HG02885 (cell line): ENCODE measurements at regions not wholly inside any gene's neighbourhood (a gene's known extent, or its start where the extent isn't known, plus 50 kb on each side); places are given as distances from the start of the nearest gene placed in this dataset.
A peak's percentile ranks its signal among the peaks of the same experiment; 100 is the strongest.
"Not testable (repeated sequence)": the region's sequence is repeated elsewhere in the genome, so short reads cannot be mapped to it uniquely, and the experiment has no call there.

Source experiments
- ATAC-seq: cut with Tn5 transposase; IDR thresholded peaks from one replicate; pipeline ENCODE4 v1.9.1; 2021; ENCODE audit warnings: mild to moderate bottlenecking; ENCODE audit not compliant: unreplicated experiment, poor library complexity

DNA sequence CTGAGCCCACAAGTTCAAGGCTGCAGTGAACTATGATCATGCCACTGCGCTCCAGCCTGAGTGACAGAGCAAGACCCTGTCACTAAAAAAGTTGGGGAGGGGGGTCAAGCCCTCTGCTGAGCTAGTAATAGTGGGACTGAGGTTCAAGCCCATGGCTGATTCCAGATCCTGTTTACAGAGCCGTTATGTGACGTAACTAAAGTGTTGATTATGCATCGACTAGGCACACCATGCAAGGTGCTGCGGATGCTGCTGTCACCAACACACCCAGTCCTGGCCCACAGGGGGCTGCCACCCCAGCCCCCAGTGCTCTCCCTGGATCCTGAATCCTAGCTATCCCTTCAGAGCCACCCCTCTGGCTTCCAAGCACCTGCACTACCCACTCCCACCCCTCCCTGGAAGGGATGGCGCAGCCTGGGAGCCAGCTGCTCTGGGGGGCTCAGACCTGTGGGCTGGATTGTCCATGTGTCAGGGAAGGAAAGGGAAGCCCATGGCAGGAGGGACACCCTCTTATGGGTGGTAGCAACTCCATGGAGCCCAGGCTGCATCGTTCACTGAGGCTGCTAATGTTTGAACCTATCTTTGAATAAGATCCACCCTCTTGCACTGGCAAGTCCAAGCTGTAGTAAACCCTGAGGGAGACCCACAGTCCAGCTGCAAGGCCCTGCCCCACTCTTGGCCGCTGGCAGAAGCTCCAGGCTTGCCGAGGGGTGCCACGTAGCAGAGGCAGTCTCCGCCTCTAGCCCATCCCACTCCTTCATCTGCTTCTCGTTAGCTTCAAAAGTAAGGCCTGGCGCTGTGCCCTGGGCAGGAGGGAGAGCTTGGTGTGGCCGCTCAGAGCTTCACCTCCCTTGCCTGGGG is 95.0 kb downstream of the SNX5 start:
- ATAC-seq = no peak

DNA sequence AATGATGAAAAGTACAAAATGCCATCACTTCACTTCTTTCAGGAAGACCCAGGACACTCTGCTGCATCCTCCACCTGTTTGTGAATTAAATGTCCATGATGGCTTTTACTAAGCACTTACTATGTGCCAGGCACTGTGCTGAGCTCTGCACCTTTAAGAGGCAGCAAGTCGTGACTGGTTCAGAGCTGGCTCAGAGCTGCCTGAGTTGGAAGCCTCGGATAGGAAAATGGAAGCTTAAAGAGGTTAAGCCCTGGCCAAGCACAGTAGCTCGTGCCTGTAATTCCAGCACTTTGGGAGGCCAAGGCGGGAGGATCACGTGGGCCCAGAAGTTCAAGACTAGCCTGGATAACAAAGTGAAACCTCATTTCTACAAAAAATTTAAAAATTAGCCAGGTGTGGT is 95.6 kb downstream of the SNX5 start:
- ATAC-seq = no peak

GRCh38 chr20:17872434-17872833 is 96.2 kb downstream of the SNX5 start:
- ATAC-seq = no peak

GRCh38 chr20:17871886-17872285 is 96.7 kb downstream of the SNX5 start:
- no peak for ATAC-seq

GRCh38 chr20:17871181-17871580 is 97.4 kb downstream of the SNX5 start:
- ATAC-seq = no peak

- no peak for ATAC-seq
Measured at GRCh38 chr20:17870086-17870740, 98.4 kb downstream of the SNX5 start.

DNA sequence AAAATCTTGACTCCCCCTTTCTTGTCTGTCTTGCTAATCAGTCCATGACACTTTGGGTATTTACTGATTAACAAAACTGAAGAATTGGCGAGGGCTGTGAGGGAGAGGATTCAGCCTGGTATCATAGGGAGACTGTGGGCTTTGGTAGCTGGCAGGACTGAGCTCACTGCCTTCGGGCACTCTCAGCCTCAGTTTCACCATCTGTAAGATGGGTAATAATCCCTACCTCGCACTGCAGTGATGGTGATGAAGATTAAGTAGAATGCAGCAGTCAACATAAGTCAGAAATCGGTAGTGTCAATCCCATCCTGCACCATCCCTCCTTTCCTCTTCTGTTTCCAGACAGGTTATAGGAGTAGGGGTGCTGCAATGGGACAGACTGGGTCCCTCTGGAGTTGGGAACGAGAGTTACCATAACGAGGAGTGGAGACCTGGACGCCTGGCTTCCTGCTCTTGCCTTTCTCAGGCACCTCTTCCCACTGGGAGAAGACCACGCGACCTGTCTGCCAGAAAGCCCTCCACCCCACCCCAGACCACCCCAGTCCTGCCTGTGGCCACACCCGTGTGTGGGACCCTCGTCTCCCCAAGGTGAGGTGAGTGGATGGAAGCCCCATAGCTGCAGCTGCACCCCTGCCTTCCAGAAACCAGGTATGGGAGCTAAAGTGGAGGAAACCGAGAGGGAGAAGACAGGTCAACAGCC is 99.1 kb downstream of the SNX5 start:
- no peak for ATAC-seq

- no peak for ATAC-seq
Measured at GRCh38 chr20:17868700-17869231, 99.8 kb downstream of the SNX5 start.

- ATAC-seq = no peak
Measured at GRCh38 chr20:17868151-17868550, 100.4 kb downstream of the SNX5 start.

- no peak for ATAC-seq
Measured at GRCh38 chr20:17867131-17867925, 101.3 kb downstream of the SNX5 start.

GRCh38 chr20:17866234-17867001 is 102.2 kb downstream of the SNX5 start:
- no peak for ATAC-seq

GRCh38 chr20:17863577-17864292 is 104.9 kb downstream of the SNX5 start:
- no peak for ATAC-seq

DNA sequence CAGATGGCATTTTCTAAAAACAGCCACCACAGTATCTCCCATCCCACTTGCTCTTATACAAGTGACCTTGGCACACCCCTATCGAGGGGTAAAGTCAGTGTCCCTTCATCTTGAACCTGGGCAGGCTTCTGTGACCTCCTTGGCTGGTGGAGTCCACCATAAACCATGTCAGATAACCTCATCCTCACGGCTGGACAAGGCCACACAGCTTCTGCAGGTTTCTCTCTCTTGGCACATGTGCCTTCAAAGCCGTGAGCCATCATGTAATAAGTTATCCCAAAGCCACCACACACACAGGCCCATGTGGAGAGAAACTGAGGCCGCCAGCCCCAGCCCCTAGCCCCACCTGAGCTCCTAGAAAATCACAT is 105.4 kb downstream of the SNX5 start:
- no peak for ATAC-seq

DNA sequence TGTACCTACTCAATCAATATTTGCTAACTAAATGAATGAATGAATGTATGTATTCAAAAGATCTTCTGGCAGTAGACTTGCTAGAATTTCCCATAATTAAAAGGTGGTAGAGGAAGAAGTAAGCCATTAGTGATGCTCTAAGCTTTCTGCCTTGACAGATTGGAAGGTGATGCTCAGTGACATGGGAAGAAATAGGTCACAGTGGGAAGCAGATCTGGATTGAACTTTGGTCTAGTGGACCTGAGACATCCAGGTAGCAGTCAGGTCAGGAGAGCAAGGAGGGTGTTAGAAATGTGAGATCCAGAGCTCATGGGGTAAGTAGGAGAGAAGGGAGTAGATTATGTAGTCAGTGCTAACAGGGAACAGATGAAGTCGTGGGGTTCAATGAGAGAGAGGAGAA is 106.4 kb downstream of the SNX5 start:
- ATAC-seq = no peak

GRCh38 chr20:17861620-17862019 is 107.0 kb downstream of the SNX5 start:
- not testable (repeated sequence) for ATAC-seq

DNA sequence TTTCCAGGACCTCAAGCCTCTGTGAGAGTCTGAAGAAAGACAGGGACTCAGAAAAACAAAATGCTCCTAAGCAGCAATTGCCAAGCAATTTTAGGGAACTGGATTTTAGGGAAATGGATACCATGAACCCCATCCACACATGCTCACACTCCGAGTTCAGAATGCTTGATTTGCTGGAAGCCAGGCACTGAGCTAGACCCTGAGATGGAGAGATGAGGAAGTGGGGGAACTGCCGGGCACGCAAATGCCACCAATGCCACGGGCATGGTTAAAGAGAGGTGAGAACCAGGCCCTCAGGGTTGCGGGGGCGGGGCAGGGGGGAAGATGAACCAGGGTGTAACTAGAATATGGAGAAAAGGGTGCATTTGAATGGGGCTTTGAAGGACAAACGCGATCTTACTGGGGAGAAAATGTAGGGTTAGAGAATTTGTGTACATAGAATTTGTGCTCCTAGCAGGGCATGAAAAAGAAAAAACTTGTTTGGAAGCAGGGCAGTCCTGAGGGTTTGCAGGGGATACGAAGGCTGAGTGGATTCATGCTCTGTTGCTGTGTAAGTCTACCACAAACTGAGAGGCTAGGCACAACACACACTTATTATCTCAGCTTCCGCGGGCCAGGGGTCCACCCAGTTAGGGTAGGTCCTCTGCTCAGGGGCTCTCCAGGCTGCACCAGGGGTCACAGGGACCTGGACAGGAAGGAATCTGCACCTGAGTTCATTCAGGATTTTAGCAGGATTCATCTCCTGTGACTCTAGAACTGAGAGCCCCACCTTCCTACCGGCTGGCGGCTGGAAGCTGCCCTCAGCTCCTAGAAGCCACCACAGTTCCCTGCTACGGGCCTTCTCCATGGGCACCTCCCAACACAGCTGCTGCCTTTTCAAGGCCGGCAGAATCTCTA is 108.0 kb downstream of the SNX5 start:
- no peak for ATAC-seq

DNA sequence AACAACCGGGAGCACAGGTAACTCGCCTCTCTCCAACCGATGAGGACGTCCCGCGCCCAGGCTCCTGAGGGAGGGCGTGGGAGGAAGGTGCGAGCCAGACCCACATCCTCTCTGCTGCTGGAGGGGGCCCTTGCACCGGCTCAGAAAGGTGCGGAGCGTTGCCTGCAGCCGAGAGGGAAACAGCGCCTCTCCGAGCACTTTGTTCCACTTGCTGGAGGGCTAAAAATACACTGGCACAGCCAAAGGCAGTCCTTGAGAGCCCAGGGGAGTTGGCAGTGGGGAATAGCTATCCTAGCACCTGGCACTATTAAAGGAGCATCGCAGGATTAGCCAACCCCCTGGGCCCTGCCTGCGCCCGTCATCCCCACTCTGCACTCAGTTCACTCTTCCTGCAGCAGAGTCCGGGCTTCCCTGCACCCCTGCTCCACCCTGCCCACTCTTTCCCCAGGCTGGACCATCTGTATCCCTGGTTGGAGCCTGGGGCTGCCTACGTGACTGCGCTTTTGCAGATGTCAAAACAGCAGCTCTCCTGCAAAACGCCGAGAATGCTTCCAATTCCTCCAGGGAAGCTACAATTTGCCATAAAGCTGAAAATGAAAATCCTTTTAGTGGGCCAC is 108.9 kb downstream of the SNX5 start:
- peak; percentile 40 for ATAC-seq
